Spleen (tissue), 7 donors: ENCODE measurements at regions not wholly inside any gene's neighbourhood (a gene's known extent, or its start where the extent isn't known, plus 50 kb on each side); places are given as distances from the start of the nearest gene placed in this dataset.

Source experiments
- CTCF ChIP-seq, 11 experiments: fragments of 200-600 bp in 7 of 11; fragments of 450-650 bp in 4 of 11; sonication (generic) in 4 of 11; IDR thresholded peaks in 8 of 11; conservative IDR thresholded peaks in 3 of 11; 1 replicate in 7 of 11; 2 replicates in 4 of 11; pipeline versions ENCODE4 v1.4.0 to v1.8.0; 2016 to 2021; ENCODE audit warnings: antibody characterized with exemption in 11 of 11, inconsistent platforms in 4 of 11, mild to moderate bottlenecking in 1 of 11
- POLR2A ChIP-seq, 3 donors: fragments of 450-650 bp; IDR thresholded peaks; one replicate each; pipeline ENCODE4 v1.5.1; 2017; ENCODE audit warnings: antibody characterized with exemption in 3 of 3, mild to moderate bottlenecking in 1 of 3
- POLR2AphosphoS5 ChIP-seq, 3 donors: sonication (generic); formaldehyde crosslinking; IDR thresholded peaks; one replicate each; pipeline ENCODE4 v1.5.1; 2017; ENCODE audit warnings: antibody characterized with exemption in 3 of 3
- donor health status: DM: no; HTN: no; CAD: no; lungs with moderate emphysema.
- donor health status: DM: no; HTN: no; CAD: no.
- donor health status: DM: no; HTN: no; CAD: no.

- TF ChIP-seq CTCF (IDR thresholded peaks at IDR 0.05 in 8 of 11, conservative IDR thresholded peaks at IDR 0.05 in 3 of 11), result no peak
- TF ChIP-seq POLR2A (IDR thresholded peaks at IDR 0.05), result no peak
- no peak for TF ChIP-seq POLR2AphosphoS5 (IDR thresholded peaks at IDR 0.05)
Measured at GRCh38 chr1:4353090-4353856, 301.1 kb upstream of the AJAP1 start.
